Astrocyte (in vitro differentiated cells and primary cell): ENCODE measurements at regions not wholly inside any gene's neighbourhood (a gene's known extent, or its start where the extent isn't known, plus 50 kb on each side); places are given as distances from the start of the nearest gene placed in this dataset.
A peak's percentile ranks its signal among the peaks of the same experiment; 100 is the strongest.

Experiments
- DNase-seq: peaks from one replicate; pipeline ENCODE4 v3.0.0-alpha.2; 2010; ENCODE audit warnings: low read depth
- FAIRE-seq: peaks from 2 replicates; lab custom pipeline; 2011; peaks lifted over from hg19 to GRCh38; lab: Jason Lieb, UNC
- H2AFZ ChIP-seq: 2 replicates; pipeline ENCODE4 v1.6.0; 2012; ENCODE audit warnings: low read depth, low read length, inconsistent platforms
- H3K27ac ChIP-seq: 2 replicates; pipeline ENCODE4 v1.5.1; 2011; ENCODE audit warnings: low read depth, low read length, inconsistent platforms
- H3K27me3 ChIP-seq: 2 replicates; pipeline ENCODE4 v1.6.0; 2011; ENCODE audit warnings: low read length, inconsistent platforms; ENCODE audit not compliant: insufficient read depth
- H3K36me3 ChIP-seq: 2 replicates; pipeline ENCODE4 v1.5.1; 2011; ENCODE audit warnings: low read length, inconsistent platforms; ENCODE audit not compliant: insufficient read depth
- H3K4me1 ChIP-seq: 2 replicates; pipeline ENCODE4 v1.5.1; 2011; ENCODE audit warnings: low read length, inconsistent platforms; ENCODE audit not compliant: insufficient read depth
- H3K4me2 ChIP-seq: 2 replicates; pipeline ENCODE4 v1.6.0; 2012; ENCODE audit warnings: low read length, inconsistent platforms
- H3K4me3 ChIP-seq: 2 replicates; pipeline ENCODE4 v1.5.1; 2011; ENCODE audit warnings: low read depth, mild to moderate bottlenecking, low read length, inconsistent platforms; ENCODE audit not compliant: insufficient read depth
- H3K79me2 ChIP-seq: 2 replicates; pipeline ENCODE4 v1.6.0; 2012; ENCODE audit warnings: mild to moderate bottlenecking, low read length, inconsistent platforms; ENCODE audit not compliant: insufficient read depth
- H3K9ac ChIP-seq: 2 replicates; pipeline ENCODE4 v1.6.0; 2012; ENCODE audit warnings: mild to moderate bottlenecking, low read length, inconsistent platforms
- H3K9me3 ChIP-seq: 2 replicates; pipeline ENCODE4 v1.5.1; 2012; ENCODE audit warnings: low read depth, mild to moderate bottlenecking, low read length, inconsistent platforms; ENCODE audit not compliant: insufficient read depth
- H4K20me1 ChIP-seq: 2 replicates; pipeline ENCODE4 v1.6.0; 2012; ENCODE audit warnings: low read length, inconsistent platforms; ENCODE audit not compliant: insufficient read depth
- H3K27ac Mint-ChIP-seq: one replicate; pipeline ENCODE4 v1.8.0; 2021; ENCODE audit warnings: mild to moderate bottlenecking, mixed read lengths; ENCODE audit not compliant: unreplicated experiment
- H3K27me3 Mint-ChIP-seq: one replicate; pipeline ENCODE4 v1.8.0; 2021; ENCODE audit warnings: low read depth, mixed read lengths; ENCODE audit not compliant: unreplicated experiment
- H3K36me3 Mint-ChIP-seq: one replicate; pipeline ENCODE4 v1.8.0; 2021; ENCODE audit warnings: low read depth, mixed read lengths; ENCODE audit not compliant: unreplicated experiment
- H3K4me1 Mint-ChIP-seq: one replicate; pipeline ENCODE4 v1.8.0; 2021; ENCODE audit warnings: low read depth, mixed read lengths; ENCODE audit not compliant: unreplicated experiment
- H3K4me3 Mint-ChIP-seq: one replicate; pipeline ENCODE4 v1.8.0; 2021; ENCODE audit warnings: mild to moderate bottlenecking, moderate library complexity, mixed read lengths; ENCODE audit not compliant: unreplicated experiment
- H3K9me3 Mint-ChIP-seq: one replicate; pipeline ENCODE4 v1.8.0; 2021; ENCODE audit warnings: mild to moderate bottlenecking, mixed read lengths; ENCODE audit not compliant: unreplicated experiment
- EZH2 ChIP-seq: IDR thresholded peaks from 2 replicates; pipeline ENCODE4 v1.6.1; 2012; ENCODE audit warnings: mild to moderate bottlenecking, low read length, inconsistent platforms; ENCODE audit not compliant: insufficient read depth
- TF ChIP-seq, protein P1 (sequence below): IDR thresholded peaks from 2 replicates; pipeline ENCODE4 v1.5.1; 2011; ENCODE audit warnings: low read depth, mild to moderate bottlenecking, inconsistent platforms, low read length, moderate library complexity; ENCODE audit not compliant: insufficient read depth

DNA sequence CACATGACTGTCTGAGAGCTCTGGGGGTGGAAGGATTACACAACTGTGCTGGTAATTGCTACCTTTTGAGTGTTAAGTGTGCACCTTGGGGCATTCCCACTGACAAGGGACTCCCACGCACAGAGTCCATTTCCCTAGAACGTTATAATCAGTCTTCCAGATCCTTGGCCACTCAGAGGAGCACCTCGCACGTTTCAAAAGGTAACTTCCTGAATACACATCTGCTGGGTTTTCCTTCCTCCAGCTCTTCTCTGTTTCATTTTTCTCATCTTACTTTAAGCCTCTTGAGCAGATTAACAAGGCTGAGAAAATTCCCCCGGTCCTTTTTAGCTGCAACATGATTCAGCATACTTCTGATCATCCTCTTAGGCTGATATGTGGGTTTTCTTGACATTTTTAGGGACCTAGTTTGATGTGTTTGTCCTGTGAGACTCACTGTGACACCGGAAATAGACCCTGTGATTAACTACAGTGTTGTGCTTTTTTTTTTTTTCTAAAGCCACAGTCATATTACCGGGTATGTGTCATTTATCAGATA lies 98.4 kb upstream of the DUSP22 start:
- H3K4me1 ChIP-seq: no peaks in the 10 kb centered on the region
- no peak overlapping the region for H3K4me3 Mint-ChIP-seq
- no peaks in the 10 kb centered on the region for H3K36me3 Mint-ChIP-seq
- TF ChIP-seq, protein P1, sequence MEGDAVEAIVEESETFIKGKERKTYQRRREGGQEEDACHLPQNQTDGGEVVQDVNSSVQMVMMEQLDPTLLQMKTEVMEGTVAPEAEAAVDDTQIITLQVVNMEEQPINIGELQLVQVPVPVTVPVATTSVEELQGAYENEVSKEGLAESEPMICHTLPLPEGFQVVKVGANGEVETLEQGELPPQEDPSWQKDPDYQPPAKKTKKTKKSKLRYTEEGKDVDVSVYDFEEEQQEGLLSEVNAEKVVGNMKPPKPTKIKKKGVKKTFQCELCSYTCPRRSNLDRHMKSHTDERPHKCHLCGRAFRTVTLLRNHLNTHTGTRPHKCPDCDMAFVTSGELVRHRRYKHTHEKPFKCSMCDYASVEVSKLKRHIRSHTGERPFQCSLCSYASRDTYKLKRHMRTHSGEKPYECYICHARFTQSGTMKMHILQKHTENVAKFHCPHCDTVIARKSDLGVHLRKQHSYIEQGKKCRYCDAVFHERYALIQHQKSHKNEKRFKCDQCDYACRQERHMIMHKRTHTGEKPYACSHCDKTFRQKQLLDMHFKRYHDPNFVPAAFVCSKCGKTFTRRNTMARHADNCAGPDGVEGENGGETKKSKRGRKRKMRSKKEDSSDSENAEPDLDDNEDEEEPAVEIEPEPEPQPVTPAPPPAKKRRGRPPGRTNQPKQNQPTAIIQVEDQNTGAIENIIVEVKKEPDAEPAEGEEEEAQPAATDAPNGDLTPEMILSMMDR: no peak
- TF ChIP-seq EZH2: no peak
- H3K9me3 Mint-ChIP-seq: no peaks in the 10 kb centered on the region
- H3K9ac ChIP-seq: no peak overlapping the region
- no peak overlapping the region for H3K27ac Mint-ChIP-seq
- H3K4me1 Mint-ChIP-seq: peaks cover 13% of the 10 kb centered on the region
- no peak overlapping the region for H3K4me3 ChIP-seq
- H2AFZ ChIP-seq: no peak overlapping the region
- no peak for DNase-seq
- no peaks in the 10 kb centered on the region for H3K79me2 ChIP-seq
- no peak for FAIRE-seq
- no peak overlapping the region for H3K27ac ChIP-seq
- peaks cover 9% of the 10 kb centered on the region for H3K27me3 Mint-ChIP-seq
- H3K27me3 ChIP-seq: no peaks in the 10 kb centered on the region
- H3K4me2 ChIP-seq: no peak overlapping the region
- no peaks in the 10 kb centered on the region for H4K20me1 ChIP-seq
- H3K36me3 ChIP-seq: no peaks in the 10 kb centered on the region
- no peaks in the 10 kb centered on the region for H3K9me3 ChIP-seq

DNA sequence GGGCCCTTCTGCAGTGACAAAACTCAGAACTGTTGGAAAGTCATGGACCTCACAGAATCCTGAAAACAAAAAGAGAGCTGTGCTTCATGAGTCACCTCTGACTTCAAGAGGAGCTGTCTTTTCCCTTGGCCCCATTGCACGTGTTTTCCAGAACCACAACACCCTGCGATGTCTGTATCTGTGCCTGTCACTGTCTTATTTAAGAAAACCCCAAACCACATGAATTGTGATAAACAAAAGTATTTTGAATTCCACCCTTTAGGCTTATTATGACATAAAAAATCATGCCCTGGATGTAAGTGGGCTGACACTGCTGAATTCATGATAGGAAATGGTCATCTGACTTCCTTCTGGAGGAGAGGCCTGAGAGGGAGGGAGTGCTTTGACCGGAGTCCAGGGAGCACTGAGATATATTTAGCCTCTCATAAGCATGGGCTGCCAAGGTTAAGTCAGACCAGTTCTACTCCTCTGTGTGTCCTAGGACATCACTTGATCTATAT lies 96.4 kb upstream of the DUSP22 start:
- DNase-seq: peak; percentile 20
- no peaks in the 10 kb centered on the region for H4K20me1 ChIP-seq
- H3K4me1 ChIP-seq: no peaks in the 10 kb centered on the region
- H3K9ac ChIP-seq: no peak overlapping the region
- no peak overlapping the region for H2AFZ ChIP-seq
- Mint-ChIP-seq H3K9me3 (no peaks in the 10 kb centered on the region), H3K27ac (no peak overlapping the region), H3K36me3 (no peaks in the 10 kb centered on the region), H3K4me1 (peaks cover 9% of the 10 kb centered on the region), H3K4me3 (no peak overlapping the region), H3K27me3 (peaks cover 10% of the 10 kb centered on the region)
- no peak overlapping the region for H3K4me2 ChIP-seq
- no peaks in the 10 kb centered on the region for H3K79me2 ChIP-seq
- H3K4me3 ChIP-seq: no peak overlapping the region
- H3K27ac ChIP-seq: no peak overlapping the region
- FAIRE-seq: no peak
- TF ChIP-seq EZH2: no peak
- TF ChIP-seq, protein P1: no peak
- no peaks in the 10 kb centered on the region for H3K27me3 ChIP-seq
- H3K9me3 ChIP-seq: no peaks in the 10 kb centered on the region
- no peaks in the 10 kb centered on the region for H3K36me3 ChIP-seq

DNA sequence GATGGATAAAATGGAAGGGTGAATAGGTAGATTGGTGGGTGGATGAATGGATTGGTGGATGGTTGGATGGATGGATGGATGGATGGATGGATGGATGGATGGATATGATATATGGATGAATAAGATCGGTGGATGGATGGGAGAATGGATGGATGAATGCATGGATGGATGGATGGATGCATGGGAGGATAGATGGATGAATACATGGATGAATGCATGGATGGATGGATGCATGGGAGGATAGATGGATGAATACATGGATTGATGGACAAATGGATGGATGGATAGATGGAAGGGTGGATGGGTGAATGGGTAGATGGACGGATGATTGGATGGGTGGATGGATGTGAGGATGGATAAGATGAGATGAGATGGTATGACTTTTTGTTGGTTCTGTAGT lies 95.7 kb upstream of the DUSP22 start:
- no peak overlapping the region for H3K9ac ChIP-seq
- TF ChIP-seq, protein P1: no peak
- TF ChIP-seq EZH2: no peak
- H2AFZ ChIP-seq: no peak overlapping the region
- H3K4me3 Mint-ChIP-seq: no peak overlapping the region
- no peak for FAIRE-seq
- H3K36me3 Mint-ChIP-seq: no peaks in the 10 kb centered on the region
- H3K27ac ChIP-seq: no peak overlapping the region
- peaks cover 9% of the 10 kb centered on the region for H3K4me1 Mint-ChIP-seq
- no peaks in the 10 kb centered on the region for H3K9me3 Mint-ChIP-seq
- H3K27me3 ChIP-seq: no peaks in the 10 kb centered on the region
- H3K4me2 ChIP-seq: no peak overlapping the region
- peaks cover 10% of the 10 kb centered on the region for H3K27me3 Mint-ChIP-seq
- H4K20me1 ChIP-seq: no peaks in the 10 kb centered on the region
- DNase-seq: no peak
- no peaks in the 10 kb centered on the region for H3K79me2 ChIP-seq
- H3K36me3 ChIP-seq: no peaks in the 10 kb centered on the region
- no peak overlapping the region for H3K27ac Mint-ChIP-seq
- H3K9me3 ChIP-seq: no peaks in the 10 kb centered on the region
- H3K4me3 ChIP-seq: no peak overlapping the region
- H3K4me1 ChIP-seq: no peaks in the 10 kb centered on the region
